ENCODE measurements at regions not wholly inside any gene's neighbourhood (a gene's known extent, or its start where the extent isn't known, plus 50 kb on each side); places are given as distances from the start of the nearest gene placed in this dataset.

- TF ChIP-seq POLR2A (IDR thresholded peaks at IDR 0.05; ENCODE audit: low read length) = no peak
- no peak for TF ChIP-seq GATA1 (IDR thresholded peaks at IDR 0.05; ENCODE audit: low read depth, low read length)
These were observed 1487.7 kb upstream of the SEL1L start for GRCh38 chr14:83021323-83021722.

Measured in erythroblast (primary cell).